Liver (tissue), 7 donors: ENCODE measurements at regions not wholly inside any gene's neighbourhood (a gene's known extent, or its start where the extent isn't known, plus 50 kb on each side); places are given as distances from the start of the nearest gene placed in this dataset.

Source experiments
- DNase-seq: peaks from one replicate; pipeline ENCODE4 v3.0.0-alpha.2; 2017; ENCODE audit warnings: low spot score
- H3K27ac ChIP-seq, 2 donors: one replicate each; pipeline ENCODE4 v1.7.0; 2013; ENCODE audit warnings: inconsistent platforms in 2 of 2, low read length in 2 of 2, control low read depth in 1 of 2, low read depth in 1 of 2, mild to moderate bottlenecking in 1 of 2
- H3K27me3 ChIP-seq, 4 donors: one replicate each; pipeline versions ENCODE4 v1.6.1 to v1.7.0; 2013; ENCODE audit warnings: low read length in 3 of 4, inconsistent platforms in 1 of 4, mild to moderate bottlenecking in 1 of 4, moderate library complexity in 1 of 4; ENCODE audit not compliant: control insufficient read depth in 4 of 4, insufficient read depth in 4 of 4
- H3K36me3 ChIP-seq, 4 donors: one replicate each; pipeline versions ENCODE4 v1.6.1 to v1.7.0; 2013; ENCODE audit warnings: low read length in 3 of 4, mild to moderate bottlenecking in 3 of 4, low read depth in 1 of 4, moderate library complexity in 1 of 4; ENCODE audit not compliant: control insufficient read depth in 4 of 4, insufficient read depth in 3 of 4
- H3K4me1 ChIP-seq, 4 donors: one replicate each; pipeline versions ENCODE4 v1.6.1 to v1.7.0; 2013; ENCODE audit warnings: low read length in 3 of 4, mild to moderate bottlenecking in 3 of 4, moderate library complexity in 1 of 4; ENCODE audit not compliant: control insufficient read depth in 4 of 4, insufficient read depth in 4 of 4
- H3K4me3 ChIP-seq, 3 donors: one replicate each; pipeline versions ENCODE4 v1.6.1 to v1.7.0; 2013; ENCODE audit warnings: low read length in 3 of 3, control low read depth in 1 of 3, low read depth in 1 of 3, mild to moderate bottlenecking in 1 of 3
- H3K9ac ChIP-seq, 2 donors: one replicate each; pipeline ENCODE4 v1.7.0; 2013; ENCODE audit warnings: low read length in 2 of 2, mild to moderate bottlenecking in 2 of 2, moderate library complexity in 2 of 2, control low read depth in 1 of 2, low read depth in 1 of 2
- H3K9me3 ChIP-seq, 4 donors: one replicate each; pipeline versions ENCODE4 v1.6.1 to v1.7.0; 2013; ENCODE audit warnings: low read length in 3 of 4; ENCODE audit not compliant: control insufficient read depth in 4 of 4
- FOXA1 ChIP-seq: IDR thresholded peaks from 2 replicates; pipeline ENCODE4 v1.6.1; 2016; ENCODE audit warnings: antibody characterized with exemption
- GABPA ChIP-seq, 2 donors: IDR thresholded peaks in 1 of 2; conservative IDR thresholded peaks in 1 of 2; 2 replicates each; pipeline ENCODE4 v1.6.1; 2016; ENCODE audit warnings: antibody characterized with exemption in 2 of 2, mild to moderate bottlenecking in 1 of 2, moderate library complexity in 1 of 2
- HNF4G ChIP-seq: IDR thresholded peaks from 2 replicates; pipeline ENCODE4 v1.6.1; 2016; ENCODE audit warnings: antibody characterized with exemption
- JUND ChIP-seq, 2 donors: IDR thresholded peaks; 2 replicates each; pipeline ENCODE4 v1.6.1; 2016; ENCODE audit warnings: antibody characterized with exemption in 2 of 2
- YY1 ChIP-seq: IDR thresholded peaks from 2 replicates; pipeline ENCODE4 v1.6.1; 2016; ENCODE audit warnings: antibody characterized with exemption, mild to moderate bottlenecking
- WGBS: extraction: QIAGEN DNeasy Blood & Tissue Kit; methylation state at CpG from one replicate; pipeline ENCODE4 v1.1.7; 2013; 5-methylcytosine and 5-hydroxymethylcytosine counted together
- TF ChIP-seq, protein P1 (sequence below): IDR thresholded peaks from 2 replicates; pipeline ENCODE4 v1.6.1; 2016; ENCODE audit warnings: antibody characterized with exemption
- TF ChIP-seq, protein P2 (sequence below): IDR thresholded peaks from 2 replicates; pipeline ENCODE4 v1.6.1; 2016; ENCODE audit warnings: antibody characterized with exemption, mild to moderate bottlenecking
- donor health status: healthy.
- donor health status: healthy.
- donor health status: healthy.
- donor health status: healthy.

DNA sequence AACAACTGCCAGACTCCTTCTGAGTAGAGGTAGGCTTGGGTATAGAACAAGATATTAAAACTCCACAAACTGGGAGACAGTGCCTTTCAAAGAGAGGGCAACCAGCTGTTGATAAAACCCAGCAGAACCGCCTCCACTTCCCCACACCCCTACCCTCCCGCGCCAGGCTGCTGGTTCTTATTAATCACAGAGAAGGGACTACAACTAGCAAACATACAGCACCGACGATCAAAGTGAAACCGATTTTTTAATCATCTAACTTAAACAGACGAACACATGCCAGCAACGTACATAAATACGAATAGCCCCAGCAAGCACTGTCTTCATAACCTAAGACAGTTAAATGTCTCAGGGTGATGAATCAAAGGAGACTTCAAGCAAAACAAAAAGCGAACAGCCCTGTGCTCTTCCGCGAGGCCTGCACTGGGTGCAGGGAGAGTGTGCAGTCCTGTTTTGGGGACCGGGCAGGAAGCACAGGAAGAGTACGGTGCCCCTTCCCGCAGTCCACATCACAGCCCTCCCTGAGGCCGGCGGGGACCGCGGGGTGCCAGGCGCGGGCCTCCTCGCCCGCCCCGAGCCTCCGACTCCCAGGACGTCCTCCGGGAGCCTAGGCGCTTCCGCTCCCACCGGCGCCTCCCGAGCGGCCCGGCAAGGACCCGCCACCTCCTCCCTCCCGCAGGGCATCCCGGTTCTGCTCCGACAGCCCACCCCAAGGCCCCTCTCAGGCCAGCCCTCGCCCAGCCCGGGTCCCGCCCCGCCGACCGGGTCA lies 75.1 kb upstream of the VGLL4 start:
- under 1% methylated on average over 44 of the region's 44 CpGs for WGBS
- TF ChIP-seq GABPA (IDR thresholded peaks at IDR 0.05 in 1 of 2, conservative IDR thresholded peaks at IDR 0.05 in 1 of 2): no peak
- Histone ChIP-seq H3K27me3 (no peaks in the 10 kb centered on the region), H3K4me1 (peaks cover 3 to 25% (median 16%) of the 10 kb centered on the region in 4 donors), H3K4me3 (peak overlapping the region; percentile 97 to 98 (median 97)), H3K9me3 (no peaks in the 10 kb centered on the region), H3K9ac (peak overlapping the region; percentile 64 to 74), H3K27ac (peak overlapping the region; percentile 86 to 90), H3K36me3 (no peaks in the 10 kb centered on the region)
- peak; percentile 35 for DNase-seq

DNA sequence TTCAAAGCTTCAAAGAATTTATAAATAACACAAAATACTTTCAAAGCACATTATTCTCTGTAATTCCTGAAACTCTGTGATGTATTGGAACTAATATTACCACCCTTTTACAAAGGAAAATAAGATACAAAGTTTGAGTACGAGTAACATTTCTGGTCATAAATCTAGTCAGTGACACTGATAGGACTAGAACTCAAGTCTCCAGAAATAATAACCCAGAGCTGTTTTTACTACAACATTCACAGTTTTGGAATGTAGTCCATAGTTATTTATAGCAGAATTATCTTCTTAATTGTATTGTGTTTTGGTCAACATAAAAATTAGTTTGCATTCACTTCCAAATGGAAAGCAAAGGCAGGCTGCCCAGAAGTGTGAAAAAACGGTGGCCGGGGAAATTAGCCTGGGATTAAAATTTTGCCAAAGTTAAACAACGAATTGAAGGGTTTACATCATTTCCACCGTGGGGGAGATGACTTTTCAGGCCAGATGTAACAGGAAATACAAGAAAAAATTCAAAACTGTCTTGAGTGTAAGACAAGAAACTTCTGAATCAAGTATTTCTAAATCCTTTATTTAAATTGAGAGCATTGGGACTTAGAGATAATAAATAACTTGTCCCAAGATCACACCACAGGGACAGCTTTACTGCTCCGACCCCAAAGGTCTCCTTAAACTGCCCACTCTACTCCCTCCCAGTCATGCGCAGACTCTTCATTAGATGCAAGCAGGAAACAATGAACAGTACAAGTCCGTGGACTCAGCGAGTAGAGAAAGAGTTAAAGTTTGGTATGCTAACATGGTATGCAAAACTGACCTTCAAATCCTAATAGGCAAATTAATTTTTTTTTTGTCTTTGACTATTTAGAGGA lies 74.3 kb upstream of the VGLL4 start:
- Histone ChIP-seq H3K4me1 (peaks cover 3 to 25% (median 16%) of the 10 kb centered on the region in 4 donors), H3K27ac (peak overlapping the region; percentile 86 to 90), H3K9me3 (no peaks in the 10 kb centered on the region), H3K4me3 (peak overlapping the region in 2 of 3 donors; percentile 97), H3K36me3 (no peaks in the 10 kb centered on the region), H3K27me3 (no peaks in the 10 kb centered on the region), H3K9ac (peak overlapping the region in 1 of 2 donors; percentile 53)
- DNase-seq: no peak
- no peak for TF ChIP-seq YY1
- 17% methylated on average over 9 of the region's 9 CpGs for WGBS

DNA sequence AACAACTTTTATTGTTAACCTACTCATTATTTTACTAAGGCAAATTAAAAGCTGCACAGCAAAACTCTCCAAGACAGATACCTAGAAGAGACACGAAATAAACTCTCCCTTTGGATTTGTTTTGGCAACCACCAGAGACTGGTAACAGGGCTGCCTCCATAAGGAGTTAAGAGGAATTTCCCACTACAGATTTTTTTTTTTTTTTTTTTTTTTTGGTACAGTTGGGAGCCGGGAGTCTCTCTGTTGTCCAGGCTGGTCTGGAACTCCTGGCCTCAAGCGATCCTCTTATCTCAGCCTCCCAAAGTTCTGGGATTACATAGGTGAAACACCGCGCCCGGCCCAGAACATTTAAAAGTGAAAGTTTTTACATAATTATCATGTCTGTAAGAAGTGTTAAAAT lies 73.6 kb upstream of the VGLL4 start:
- H3K27ac ChIP-seq: no peak overlapping the region
- H3K9ac ChIP-seq: no peak overlapping the region
- H3K36me3 ChIP-seq: no peaks in the 10 kb centered on the region
- peaks cover 3 to 25% (median 16%) of the 10 kb centered on the region in 4 donors for H3K4me1 ChIP-seq
- DNase-seq: no peak
- no peak overlapping the region for H3K4me3 ChIP-seq
- WGBS: 58% methylated on average over 6 of the region's 6 CpGs
- H3K27me3 ChIP-seq: no peaks in the 10 kb centered on the region
- H3K9me3 ChIP-seq: no peaks in the 10 kb centered on the region
- TF ChIP-seq, protein P1, sequence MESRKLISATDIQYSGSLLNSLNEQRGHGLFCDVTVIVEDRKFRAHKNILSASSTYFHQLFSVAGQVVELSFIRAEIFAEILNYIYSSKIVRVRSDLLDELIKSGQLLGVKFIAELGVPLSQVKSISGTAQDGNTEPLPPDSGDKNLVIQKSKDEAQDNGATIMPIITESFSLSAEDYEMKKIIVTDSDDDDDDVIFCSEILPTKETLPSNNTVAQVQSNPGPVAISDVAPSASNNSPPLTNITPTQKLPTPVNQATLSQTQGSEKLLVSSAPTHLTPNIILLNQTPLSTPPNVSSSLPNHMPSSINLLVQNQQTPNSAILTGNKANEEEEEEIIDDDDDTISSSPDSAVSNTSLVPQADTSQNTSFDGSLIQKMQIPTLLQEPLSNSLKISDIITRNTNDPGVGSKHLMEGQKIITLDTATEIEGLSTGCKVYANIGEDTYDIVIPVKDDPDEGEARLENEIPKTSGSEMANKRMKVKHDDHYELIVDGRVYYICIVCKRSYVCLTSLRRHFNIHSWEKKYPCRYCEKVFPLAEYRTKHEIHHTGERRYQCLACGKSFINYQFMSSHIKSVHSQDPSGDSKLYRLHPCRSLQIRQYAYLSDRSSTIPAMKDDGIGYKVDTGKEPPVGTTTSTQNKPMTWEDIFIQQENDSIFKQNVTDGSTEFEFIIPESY: no peak
- TF ChIP-seq FOXA1 (no peak), HNF4G (no peak), JUND (IDR thresholded peaks at IDR 0.05) (no peak)
- TF ChIP-seq, protein P2, sequence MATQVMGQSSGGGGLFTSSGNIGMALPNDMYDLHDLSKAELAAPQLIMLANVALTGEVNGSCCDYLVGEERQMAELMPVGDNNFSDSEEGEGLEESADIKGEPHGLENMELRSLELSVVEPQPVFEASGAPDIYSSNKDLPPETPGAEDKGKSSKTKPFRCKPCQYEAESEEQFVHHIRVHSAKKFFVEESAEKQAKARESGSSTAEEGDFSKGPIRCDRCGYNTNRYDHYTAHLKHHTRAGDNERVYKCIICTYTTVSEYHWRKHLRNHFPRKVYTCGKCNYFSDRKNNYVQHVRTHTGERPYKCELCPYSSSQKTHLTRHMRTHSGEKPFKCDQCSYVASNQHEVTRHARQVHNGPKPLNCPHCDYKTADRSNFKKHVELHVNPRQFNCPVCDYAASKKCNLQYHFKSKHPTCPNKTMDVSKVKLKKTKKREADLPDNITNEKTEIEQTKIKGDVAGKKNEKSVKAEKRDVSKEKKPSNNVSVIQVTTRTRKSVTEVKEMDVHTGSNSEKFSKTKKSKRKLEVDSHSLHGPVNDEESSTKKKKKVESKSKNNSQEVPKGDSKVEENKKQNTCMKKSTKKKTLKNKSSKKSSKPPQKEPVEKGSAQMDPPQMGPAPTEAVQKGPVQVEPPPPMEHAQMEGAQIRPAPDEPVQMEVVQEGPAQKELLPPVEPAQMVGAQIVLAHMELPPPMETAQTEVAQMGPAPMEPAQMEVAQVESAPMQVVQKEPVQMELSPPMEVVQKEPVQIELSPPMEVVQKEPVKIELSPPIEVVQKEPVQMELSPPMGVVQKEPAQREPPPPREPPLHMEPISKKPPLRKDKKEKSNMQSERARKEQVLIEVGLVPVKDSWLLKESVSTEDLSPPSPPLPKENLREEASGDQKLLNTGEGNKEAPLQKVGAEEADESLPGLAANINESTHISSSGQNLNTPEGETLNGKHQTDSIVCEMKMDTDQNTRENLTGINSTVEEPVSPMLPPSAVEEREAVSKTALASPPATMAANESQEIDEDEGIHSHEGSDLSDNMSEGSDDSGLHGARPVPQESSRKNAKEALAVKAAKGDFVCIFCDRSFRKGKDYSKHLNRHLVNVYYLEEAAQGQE: no peak
